Tibial nerve (tissue), 4 donors: ENCODE measurements at regions not wholly inside any gene's neighbourhood (a gene's known extent, or its start where the extent isn't known, plus 50 kb on each side); places are given as distances from the start of the nearest gene placed in this dataset.

Experiments used
- DNase-seq, 2 donors: peaks; one replicate each; pipeline ENCODE4 v3.0.0-alpha.2; 2019; ENCODE audit warnings: low spot score in 2 of 2
- H3K27ac ChIP-seq, 4 donors: fragments of 200-600 bp; sonication (generic) in 3 of 4; one replicate each; pipeline ENCODE4 v1.5.1; 2017 to 2019; ENCODE audit warnings: mild to moderate bottlenecking in 1 of 4
- H3K27me3 ChIP-seq, 2 donors: fragments of 200-600 bp; sonication (generic) in 1 of 2; one replicate each; pipeline versions ENCODE4 v1.5.1 to v1.6.0; 2017 to 2019
- H3K36me3 ChIP-seq, 3 donors: fragments of 200-600 bp; sonication (generic); one replicate each; pipeline ENCODE4 v1.5.1; 2018 to 2019
- H3K4me1 ChIP-seq, 4 donors: fragments of 200-600 bp; sonication (generic) in 3 of 4; one replicate each; pipeline ENCODE4 v1.5.1; 2017 to 2019
- H3K4me3 ChIP-seq, 4 donors: fragments of 200-600 bp; sonication (generic) in 3 of 4; one replicate each; pipeline ENCODE4 v1.5.1; 2017 to 2019; ENCODE audit warnings: mild to moderate bottlenecking in 1 of 4, moderate library complexity in 1 of 4
- H3K9me3 ChIP-seq, 4 donors: fragments of 200-600 bp; sonication (generic) in 3 of 4; one replicate each; pipeline ENCODE4 v1.5.1; 2017 to 2019
- CTCF ChIP-seq, 5 experiments: fragments of 200-600 bp in 3 of 5; fragments of 450-650 bp in 2 of 5; sonication (generic) in 3 of 5; IDR thresholded peaks; one replicate each; pipeline ENCODE4 v1.5.1; 2016 to 2019; ENCODE audit warnings: antibody characterized with exemption in 5 of 5, mild to moderate bottlenecking in 3 of 5, moderate library complexity in 2 of 5
- EP300 ChIP-seq, 2 donors: sonication (generic); formaldehyde crosslinking; IDR thresholded peaks; one replicate each; pipeline ENCODE4 v1.6.1; 2017; ENCODE audit warnings: antibody characterized with exemption in 2 of 2, mild to moderate bottlenecking in 1 of 2
- POLR2A ChIP-seq, 2 donors: fragments of 450-650 bp; IDR thresholded peaks; one replicate each; pipeline ENCODE4 v1.6.1; 2017; ENCODE audit warnings: antibody characterized with exemption in 2 of 2, mild to moderate bottlenecking in 2 of 2, moderate library complexity in 2 of 2
- WGBS, 2 donors: methylation state at CpG; one replicate each; pipeline ENCODE4 v1.1.5; 2018; 5-methylcytosine and 5-hydroxymethylcytosine counted together

GRCh38 chr2:134140251-134140661 is 113.6 kb upstream of the MGAT5 start:
- H3K27ac ChIP-seq = peak overlapping the region in 2 of 4 donors; percentile 58 to 71
- TF ChIP-seq EP300 (IDR thresholded peaks at IDR 0.05) (peak in 1 of 2 donors; percentile 54), POLR2A (IDR thresholded peaks at IDR 0.05) (no peak), CTCF (IDR thresholded peaks at IDR 0.05) (no peak)
- peaks cover 0 to 67% (median 41%) of the 10 kb centered on the region in 4 donors for H3K4me1 ChIP-seq
- no peaks in the 10 kb centered on the region for H3K36me3 ChIP-seq
- no peak overlapping the region for H3K4me3 ChIP-seq
- H3K27me3 ChIP-seq = no peaks in the 10 kb centered on the region
- H3K9me3 ChIP-seq = no peaks in the 10 kb centered on the region
- WGBS, 2 donors = 64 to 74% methylated on average over 9 of the region's 9 CpGs
- DNase-seq = no peak

- Histone ChIP-seq H3K9me3 (no peaks in the 10 kb centered on the region), H3K27me3 (no peaks in the 10 kb centered on the region), H3K4me3 (no peak overlapping the region), H3K27ac (no peak overlapping the region), H3K36me3 (no peaks in the 10 kb centered on the region), H3K4me1 (peaks cover 0 to 71% (median 33%) of the 10 kb centered on the region in 4 donors)
- no peak for TF ChIP-seq CTCF (IDR thresholded peaks at IDR 0.05)
- TF ChIP-seq EP300 (IDR thresholded peaks at IDR 0.05) = no peak
- no peak for TF ChIP-seq POLR2A (IDR thresholded peaks at IDR 0.05)
- DNase-seq = no peak
- WGBS, 2 donors = 80 to 92% methylated on average over 6 of the region's 6 CpGs
These were observed 112.1 kb upstream of the MGAT5 start for GRCh38 chr2:134141598-134142340.

- 75 to 78% methylated on average over 4 of the region's 4 CpGs for WGBS, 2 donors
- H3K36me3 ChIP-seq = no peaks in the 10 kb centered on the region
- H3K27ac ChIP-seq = no peak overlapping the region
- TF ChIP-seq CTCF (IDR thresholded peaks at IDR 0.05) (no peak), POLR2A (IDR thresholded peaks at IDR 0.05) (no peak)
- no peaks in the 10 kb centered on the region for H3K9me3 ChIP-seq
- DNase-seq = no peak
- H3K4me3 ChIP-seq = no peak overlapping the region
- peaks cover 0 to 71% (median 33%) of the 10 kb centered on the region in 4 donors for H3K4me1 ChIP-seq
- H3K27me3 ChIP-seq = no peaks in the 10 kb centered on the region
These were observed 111.5 kb upstream of the MGAT5 start for GRCh38 chr2:134142341-134142738.

GRCh38 chr2:134142903-134143302 is 111.0 kb upstream of the MGAT5 start:
- TF ChIP-seq CTCF (IDR thresholded peaks at IDR 0.05) (no peak), POLR2A (IDR thresholded peaks at IDR 0.05) (no peak), EP300 (IDR thresholded peaks at IDR 0.05) (no peak)
- Histone ChIP-seq H3K9me3 (no peaks in the 10 kb centered on the region), H3K36me3 (no peaks in the 10 kb centered on the region), H3K4me3 (no peak overlapping the region), H3K27ac (no peak overlapping the region), H3K27me3 (no peaks in the 10 kb centered on the region), H3K4me1 (peaks cover 0 to 71% (median 29%) of the 10 kb centered on the region in 4 donors)
- DNase-seq = no peak
- 92 to 94% methylated on average over 5 of the region's 5 CpGs for WGBS, 2 donors

GRCh38 chr2:134143568-134143967 is 110.3 kb upstream of the MGAT5 start:
- Histone ChIP-seq H3K9me3 (no peaks in the 10 kb centered on the region), H3K27ac (no peak overlapping the region), H3K36me3 (no peaks in the 10 kb centered on the region), H3K4me1 (peaks cover 0 to 71% (median 23%) of the 10 kb centered on the region in 4 donors), H3K27me3 (no peaks in the 10 kb centered on the region), H3K4me3 (no peak overlapping the region)
- TF ChIP-seq POLR2A (IDR thresholded peaks at IDR 0.05) = no peak
- TF ChIP-seq EP300 (IDR thresholded peaks at IDR 0.05) = no peak
- no peak for TF ChIP-seq CTCF (IDR thresholded peaks at IDR 0.05)
- no peak for DNase-seq
- 88 to 92% methylated on average over 3 of the region's 3 CpGs for WGBS, 2 donors
